CD14-positive monocyte (primary cell): ENCODE measurements at regions not wholly inside any gene's neighbourhood (a gene's known extent, or its start where the extent isn't known, plus 50 kb on each side); places are given as distances from the start of the nearest gene placed in this dataset.

Source experiments
- DNase-seq, 3 donors: peaks; one replicate each; pipeline ENCODE4 v3.0.0-alpha.2; 2011 to 2022
- H2AFZ ChIP-seq: 2 replicates; pipeline ENCODE4 v1.6.0; 2012; ENCODE audit warnings: mild to moderate bottlenecking, low read depth, low read length, inconsistent platforms; ENCODE audit not compliant: insufficient read depth, poor library complexity, severe bottlenecking
- H3K27ac ChIP-seq, 2 donors: 1 replicate in 1 of 2; 2 replicates in 1 of 2; pipeline ENCODE4 v1.5.1; 2012 to 2013; ENCODE audit warnings: low read length in 2 of 2, control low read depth in 1 of 2, inconsistent platforms in 1 of 2, low read depth in 1 of 2, mild to moderate bottlenecking in 1 of 2
- H3K27me3 ChIP-seq, 2 donors: one replicate each; pipeline versions ENCODE4 v1.6.0 to v1.6.1; 2011 to 2013; ENCODE audit warnings: low read length in 2 of 2; ENCODE audit not compliant: control insufficient read depth in 2 of 2, insufficient read depth in 2 of 2
- H3K36me3 ChIP-seq, 2 donors: replicated peaks in 1 of 2; 1 replicate in 1 of 2; 2 replicates in 1 of 2; pipeline versions ENCODE4 v1.5.1 to v1.6.1; 2012 to 2013; ENCODE audit warnings: low read length in 2 of 2, control low read depth in 1 of 2, inconsistent platforms in 1 of 2, mild to moderate bottlenecking in 1 of 2; ENCODE audit not compliant: insufficient read depth in 2 of 2, control insufficient read depth in 1 of 2
- H3K4me1 ChIP-seq, 2 donors: 1 replicate in 1 of 2; 2 replicates in 1 of 2; pipeline versions ENCODE4 v1.5.1 to v1.6.1; 2012 to 2013; ENCODE audit warnings: low read length in 2 of 2, control low read depth in 1 of 2, inconsistent platforms in 1 of 2, mild to moderate bottlenecking in 1 of 2, moderate library complexity in 1 of 2; ENCODE audit not compliant: insufficient read depth in 2 of 2, control insufficient read depth in 1 of 2
- H3K4me2 ChIP-seq: replicated peaks from 2 replicates; pipeline ENCODE3; 2012; ENCODE audit warnings: low read length, moderate library complexity, mild to moderate bottlenecking; ENCODE audit not compliant: poor library complexity, severe bottlenecking; ENCODE audit errors: extremely low read depth
- H3K4me3 ChIP-seq, 3 experiments: fragments of 200-600 bp in 1 of 3; sonication (generic) in 1 of 3; replicated peaks in 1 of 3; 1 replicate in 2 of 3; 2 replicates in 1 of 3; pipeline ENCODE4 v1.5.1; 2011 to 2013; ENCODE audit warnings: low read length in 3 of 3, mild to moderate bottlenecking in 3 of 3, control low read depth in 2 of 3, low read depth in 2 of 3, inconsistent platforms in 1 of 3, moderate library complexity in 1 of 3
- H3K79me2 ChIP-seq: 2 replicates; pipeline ENCODE4 v1.6.0; 2012; ENCODE audit warnings: mild to moderate bottlenecking, control low read depth, inconsistent platforms, low read length, moderate library complexity; ENCODE audit not compliant: insufficient read depth
- H3K9ac ChIP-seq: 2 replicates; pipeline ENCODE4 v1.6.0; 2017; ENCODE audit warnings: low read length, mild to moderate bottlenecking; ENCODE audit not compliant: insufficient read depth, poor library complexity, severe bottlenecking
- H3K9me3 ChIP-seq, 2 donors: replicated peaks in 1 of 2; 1 replicate in 1 of 2; 2 replicates in 1 of 2; pipeline versions ENCODE4 v1.5.1 to v1.6.1; 2012 to 2013; ENCODE audit warnings: low read length in 2 of 2, control low read depth in 1 of 2; ENCODE audit not compliant: control insufficient read depth in 1 of 2, insufficient read depth in 1 of 2
- H4K20me1 ChIP-seq: 2 replicates; pipeline ENCODE4 v1.6.0; 2012; ENCODE audit warnings: mild to moderate bottlenecking, low read length, control low read depth, moderate library complexity; ENCODE audit not compliant: insufficient read depth
- H3K27ac Mint-ChIP-seq, 7 donors: one replicate each; pipeline ENCODE4 v1.8.0; 2020; ENCODE audit warnings: mild to moderate bottlenecking in 7 of 7, mixed read lengths in 7 of 7, moderate library complexity in 6 of 7, inconsistent platforms in 2 of 7
- H3K27me3 Mint-ChIP-seq, 3 donors: one replicate each; pipeline ENCODE4 v1.8.0; 2021 to 2022; ENCODE audit warnings: low read depth in 3 of 3, mild to moderate bottlenecking in 3 of 3, mixed read lengths in 3 of 3, moderate library complexity in 3 of 3, inconsistent platforms in 1 of 3
- H3K36me3 Mint-ChIP-seq, 2 donors: one replicate each; pipeline ENCODE4 v1.8.0; 2020; ENCODE audit warnings: mixed read lengths in 2 of 2, inconsistent platforms in 1 of 2, mild to moderate bottlenecking in 1 of 2
- H3K4me1 Mint-ChIP-seq: one replicate; pipeline ENCODE4 v1.8.0; 2020; ENCODE audit warnings: mild to moderate bottlenecking, mixed read lengths
- H3K4me3 Mint-ChIP-seq, 2 donors: one replicate each; pipeline ENCODE4 v1.8.0; 2020; ENCODE audit warnings: mild to moderate bottlenecking in 2 of 2, mixed read lengths in 2 of 2, moderate library complexity in 1 of 2
- H3K9me3 Mint-ChIP-seq, 7 donors: one replicate each; pipeline ENCODE4 v1.8.0; 2020 to 2022; ENCODE audit warnings: mixed read lengths in 7 of 7, mild to moderate bottlenecking in 6 of 7, moderate library complexity in 6 of 7, inconsistent platforms in 2 of 7
- CTCF ChIP-seq: fragments of 200-600 bp; IDR thresholded peaks from one replicate; pipeline ENCODE4 v1.8.0; 2022; ENCODE audit warnings: antibody characterized with exemption, mild to moderate bottlenecking
- WGBS: methylation state at CpG from one replicate; pipeline ENCODE4 v1.1.5; 2013; ENCODE audit warnings: missing lambda C conversion rate; ENCODE audit not compliant: insufficient coverage; 5-methylcytosine and 5-hydroxymethylcytosine counted together
- intact Hi-C, 2 donors: fragments of 100-400 bp; cut with micrococcal nuclease; formaldehyde crosslinking; loops; one replicate each; pipeline versions ENCODE4 v1.15.0 to v1.15.1; 2023

- intact Hi-C loops = no loop called here
- H3K4me1 Mint-ChIP-seq = peaks cover 2% of the 10 kb centered on the region
Measured at GRCh38 chr13:105442949-105443699, 1092.3 kb downstream of the EFNB2 start.

GRCh38 chr13:105442040-105442439 is 1093.4 kb downstream of the EFNB2 start:
- no peak for TF ChIP-seq CTCF
- peaks cover 0 to 6% (median 1%) of the 10 kb centered on the region in 7 donors for H3K9me3 Mint-ChIP-seq
- no peak overlapping the region for H3K27ac ChIP-seq
- no peaks in the 10 kb centered on the region for H3K27me3 ChIP-seq
- H3K4me3 Mint-ChIP-seq = no peak overlapping the region
- H2AFZ ChIP-seq = no peak overlapping the region
- no peaks in the 10 kb centered on the region for H3K79me2 ChIP-seq
- intact Hi-C loops = no loop called here
- H3K4me3 ChIP-seq = no peak overlapping the region
- no peaks in the 10 kb centered on the region for H3K36me3 ChIP-seq
- no peaks in the 10 kb centered on the region for H3K36me3 Mint-ChIP-seq
- H3K9me3 ChIP-seq = peaks cover 0 to under 1% of the 10 kb centered on the region in 2 donors
- DNase-seq = no peak
- no peaks in the 10 kb centered on the region for H4K20me1 ChIP-seq
- H3K4me1 ChIP-seq = no peaks in the 10 kb centered on the region
- H3K4me1 Mint-ChIP-seq = peaks cover 2% of the 10 kb centered on the region
- no CpG with 5 or more reads among the region's 3 CpGs for WGBS
- no peak overlapping the region for H3K27ac Mint-ChIP-seq
- no peak overlapping the region for H3K4me2 ChIP-seq
- H3K9ac ChIP-seq = no peak overlapping the region
- no peaks in the 10 kb centered on the region for H3K27me3 Mint-ChIP-seq

More at GRCh38 chr13:105442949-105443699, 1092.3 kb downstream of the EFNB2 start:
- Histone ChIP-seq H3K4me2 (no peak overlapping the region), H3K79me2 (no peaks in the 10 kb centered on the region), H3K27ac (no peak overlapping the region), H3K4me1 (no peaks in the 10 kb centered on the region), H3K27me3 (no peaks in the 10 kb centered on the region), H2AFZ (no peak overlapping the region), H3K36me3 (no peaks in the 10 kb centered on the region), H4K20me1 (no peaks in the 10 kb centered on the region), H3K4me3 (no peak overlapping the region), H3K9me3 (peaks cover 0 to 3% of the 10 kb centered on the region in 2 donors), H3K9ac (no peak overlapping the region)
- Mint-ChIP-seq H3K27ac (no peak overlapping the region), H3K4me3 (no peak overlapping the region), H3K27me3 (no peaks in the 10 kb centered on the region), H3K9me3 (peaks cover 0 to 6% (median 1%) of the 10 kb centered on the region in 7 donors), H3K36me3 (no peaks in the 10 kb centered on the region)
- no peak for TF ChIP-seq CTCF
- 76% methylated on average over 3 of the region's 3 CpGs for WGBS
- DNase-seq = no peak
